ENCODE measurements at regions not wholly inside any gene's neighbourhood (a gene's known extent, or its start where the extent isn't known, plus 50 kb on each side); places are given as distances from the start of the nearest gene placed in this dataset.

DNA sequence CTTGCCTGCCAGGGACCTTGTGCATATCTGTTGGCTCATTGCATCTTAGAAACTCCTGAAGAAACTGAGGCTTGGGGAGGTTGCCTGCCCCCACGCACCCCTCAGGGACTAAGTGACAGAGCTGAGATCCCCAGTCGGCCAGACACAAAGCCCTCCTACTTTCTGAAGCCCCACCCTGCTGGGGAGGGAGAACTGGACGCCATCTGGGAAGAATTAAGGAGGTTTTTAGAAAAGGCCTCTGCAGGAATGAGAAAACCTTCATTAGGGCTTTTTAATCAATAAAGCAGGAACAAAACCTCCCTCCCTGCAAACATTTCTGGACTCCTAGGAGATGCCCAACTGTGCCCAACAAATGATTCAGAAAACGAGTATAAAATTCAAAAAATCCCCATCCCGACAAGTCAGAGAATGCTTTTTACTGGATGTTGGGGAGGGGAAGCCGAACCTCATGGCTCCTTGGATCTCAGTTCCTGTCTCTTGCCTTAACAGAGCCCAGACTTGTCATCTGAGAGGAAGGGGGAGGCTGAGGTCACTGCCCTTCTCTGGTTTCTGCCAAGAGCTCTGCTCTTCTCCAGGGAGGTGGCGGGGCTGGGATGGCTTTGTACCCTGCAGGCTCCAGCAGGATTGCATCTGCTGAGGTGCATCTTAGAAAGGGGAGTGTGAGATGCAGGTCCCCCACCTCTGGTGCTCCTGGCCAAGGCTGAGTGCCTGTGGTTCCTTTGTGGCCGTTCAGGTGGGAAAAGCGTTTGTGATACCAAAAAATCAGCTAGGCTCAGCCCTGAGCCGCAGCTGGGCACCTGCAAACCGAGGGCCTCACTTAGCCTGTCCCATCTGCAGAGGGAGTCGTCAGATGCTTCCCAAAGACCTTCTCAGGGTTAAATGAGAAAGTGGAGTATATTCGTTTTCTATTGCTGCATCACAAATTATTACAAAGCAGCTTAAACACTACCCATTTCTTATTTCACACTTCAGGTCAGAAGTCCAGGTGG, 142.4 kb downstream of the ZFP36L2 start:
- TF ChIP-seq, protein P1, sequence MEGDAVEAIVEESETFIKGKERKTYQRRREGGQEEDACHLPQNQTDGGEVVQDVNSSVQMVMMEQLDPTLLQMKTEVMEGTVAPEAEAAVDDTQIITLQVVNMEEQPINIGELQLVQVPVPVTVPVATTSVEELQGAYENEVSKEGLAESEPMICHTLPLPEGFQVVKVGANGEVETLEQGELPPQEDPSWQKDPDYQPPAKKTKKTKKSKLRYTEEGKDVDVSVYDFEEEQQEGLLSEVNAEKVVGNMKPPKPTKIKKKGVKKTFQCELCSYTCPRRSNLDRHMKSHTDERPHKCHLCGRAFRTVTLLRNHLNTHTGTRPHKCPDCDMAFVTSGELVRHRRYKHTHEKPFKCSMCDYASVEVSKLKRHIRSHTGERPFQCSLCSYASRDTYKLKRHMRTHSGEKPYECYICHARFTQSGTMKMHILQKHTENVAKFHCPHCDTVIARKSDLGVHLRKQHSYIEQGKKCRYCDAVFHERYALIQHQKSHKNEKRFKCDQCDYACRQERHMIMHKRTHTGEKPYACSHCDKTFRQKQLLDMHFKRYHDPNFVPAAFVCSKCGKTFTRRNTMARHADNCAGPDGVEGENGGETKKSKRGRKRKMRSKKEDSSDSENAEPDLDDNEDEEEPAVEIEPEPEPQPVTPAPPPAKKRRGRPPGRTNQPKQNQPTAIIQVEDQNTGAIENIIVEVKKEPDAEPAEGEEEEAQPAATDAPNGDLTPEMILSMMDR (IDR thresholded peaks at IDR 0.05 in 2 of 3, conservative IDR thresholded peaks at IDR 0.05 in 1 of 3; ENCODE audit: borderline replicate concordance in 1 of 3, insufficient read depth in 1 of 3, low read depth in 2 of 3, low read length in 2 of 3), result no peak
- TF ChIP-seq, protein P2, sequence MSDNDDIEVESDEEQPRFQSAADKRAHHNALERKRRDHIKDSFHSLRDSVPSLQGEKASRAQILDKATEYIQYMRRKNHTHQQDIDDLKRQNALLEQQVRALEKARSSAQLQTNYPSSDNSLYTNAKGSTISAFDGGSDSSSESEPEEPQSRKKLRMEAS (IDR thresholded peaks at IDR 0.05), result no peak
- TF ChIP-seq POLR2A (IDR thresholded peaks at IDR 0.05; ENCODE audit: borderline replicate concordance, extremely low read depth, insufficient read depth, insufficient read length) (no peak), ZNF274 (IDR thresholded peaks at IDR 0.05; ENCODE audit: low read depth, low read length) (no peak), SRF (IDR thresholded peaks at IDR 0.05; ENCODE audit: low read depth) (no peak), POLR2AphosphoS5 (IDR thresholded peaks at IDR 0.05; ENCODE audit: low read depth, low read length) (no peak), EZH2 (IDR thresholded peaks at IDR 0.05) (no peak)
- TF ChIP-seq, protein P3, sequence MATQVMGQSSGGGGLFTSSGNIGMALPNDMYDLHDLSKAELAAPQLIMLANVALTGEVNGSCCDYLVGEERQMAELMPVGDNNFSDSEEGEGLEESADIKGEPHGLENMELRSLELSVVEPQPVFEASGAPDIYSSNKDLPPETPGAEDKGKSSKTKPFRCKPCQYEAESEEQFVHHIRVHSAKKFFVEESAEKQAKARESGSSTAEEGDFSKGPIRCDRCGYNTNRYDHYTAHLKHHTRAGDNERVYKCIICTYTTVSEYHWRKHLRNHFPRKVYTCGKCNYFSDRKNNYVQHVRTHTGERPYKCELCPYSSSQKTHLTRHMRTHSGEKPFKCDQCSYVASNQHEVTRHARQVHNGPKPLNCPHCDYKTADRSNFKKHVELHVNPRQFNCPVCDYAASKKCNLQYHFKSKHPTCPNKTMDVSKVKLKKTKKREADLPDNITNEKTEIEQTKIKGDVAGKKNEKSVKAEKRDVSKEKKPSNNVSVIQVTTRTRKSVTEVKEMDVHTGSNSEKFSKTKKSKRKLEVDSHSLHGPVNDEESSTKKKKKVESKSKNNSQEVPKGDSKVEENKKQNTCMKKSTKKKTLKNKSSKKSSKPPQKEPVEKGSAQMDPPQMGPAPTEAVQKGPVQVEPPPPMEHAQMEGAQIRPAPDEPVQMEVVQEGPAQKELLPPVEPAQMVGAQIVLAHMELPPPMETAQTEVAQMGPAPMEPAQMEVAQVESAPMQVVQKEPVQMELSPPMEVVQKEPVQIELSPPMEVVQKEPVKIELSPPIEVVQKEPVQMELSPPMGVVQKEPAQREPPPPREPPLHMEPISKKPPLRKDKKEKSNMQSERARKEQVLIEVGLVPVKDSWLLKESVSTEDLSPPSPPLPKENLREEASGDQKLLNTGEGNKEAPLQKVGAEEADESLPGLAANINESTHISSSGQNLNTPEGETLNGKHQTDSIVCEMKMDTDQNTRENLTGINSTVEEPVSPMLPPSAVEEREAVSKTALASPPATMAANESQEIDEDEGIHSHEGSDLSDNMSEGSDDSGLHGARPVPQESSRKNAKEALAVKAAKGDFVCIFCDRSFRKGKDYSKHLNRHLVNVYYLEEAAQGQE (IDR thresholded peaks at IDR 0.05; ENCODE audit: low read depth), result no peak
